Fibroblast of lung (primary cell): ENCODE measurements at regions not wholly inside any gene's neighbourhood (a gene's known extent, or its start where the extent isn't known, plus 50 kb on each side); places are given as distances from the start of the nearest gene placed in this dataset.

Experiments
- DNase-seq, 2 donors: peaks; one replicate each; pipeline versions ENCODE4 v3.0.0 to v3.0.0-alpha.2; 2010; ENCODE audit warnings: low read depth in 2 of 2
- H2AFZ ChIP-seq: 2 replicates; pipeline ENCODE4 v1.5.1; 2012; ENCODE audit warnings: low read length, control low read depth, inconsistent platforms
- H3K27ac ChIP-seq: 2 replicates; pipeline ENCODE4 v1.5.1; 2011; ENCODE audit warnings: low read length, control low read depth; ENCODE audit not compliant: insufficient read depth
- H3K27me3 ChIP-seq: 2 replicates; pipeline ENCODE4 v1.5.1; 2011; ENCODE audit warnings: mild to moderate bottlenecking, low read length; ENCODE audit not compliant: control insufficient read depth, insufficient read depth
- H3K36me3 ChIP-seq: 2 replicates; pipeline ENCODE4 v1.5.1; 2011; ENCODE audit warnings: low read length; ENCODE audit not compliant: control insufficient read depth, insufficient read depth
- H3K4me1 ChIP-seq: 2 replicates; pipeline ENCODE4 v1.5.1; 2011; ENCODE audit warnings: low read length; ENCODE audit not compliant: control insufficient read depth, insufficient read depth; ENCODE audit errors: extremely low read depth
- H3K4me2 ChIP-seq: 2 replicates; pipeline ENCODE4 v1.5.1; 2011; ENCODE audit warnings: low read length, control low read depth; ENCODE audit not compliant: insufficient read depth; ENCODE audit errors: extremely low read depth
- H3K4me3 ChIP-seq, 4 experiments: fragments of 200-600 bp in 1 of 4; sonication (generic) in 1 of 4; replicated peaks in 1 of 4; 2 replicates each; pipeline ENCODE4 v1.5.1; 2011 to 2016; ENCODE audit warnings: low read length in 4 of 4, low read depth in 3 of 4, mild to moderate bottlenecking in 3 of 4, control low read depth in 2 of 4, inconsistent platforms in 1 of 4, mixed read lengths in 1 of 4; ENCODE audit not compliant: insufficient read depth in 1 of 4; ENCODE audit errors: control extremely low read depth in 1 of 4
- H3K79me2 ChIP-seq: 2 replicates; pipeline ENCODE4 v1.5.1; 2012; ENCODE audit warnings: mild to moderate bottlenecking, low read length, inconsistent platforms; ENCODE audit not compliant: control insufficient read depth, insufficient read depth
- H3K9ac ChIP-seq: 2 replicates; pipeline ENCODE4 v1.5.1; 2011; ENCODE audit warnings: mild to moderate bottlenecking, low read length, control low read depth; ENCODE audit not compliant: insufficient read depth
- H3K9me3 ChIP-seq: 2 replicates; pipeline ENCODE4 v1.5.1; 2012; ENCODE audit warnings: low read depth, low read length; ENCODE audit not compliant: control insufficient read depth, insufficient read depth
- H4K20me1 ChIP-seq: 2 replicates; pipeline ENCODE4 v1.5.1; 2011; ENCODE audit warnings: low read length; ENCODE audit not compliant: control insufficient read depth, insufficient read depth; ENCODE audit errors: extremely low read depth
- EZH2 ChIP-seq: IDR thresholded peaks from 2 replicates; pipeline ENCODE4 v1.5.1; 2012; ENCODE audit warnings: low read length, control low read depth, mild to moderate bottlenecking; ENCODE audit errors: missing control alignments
- TF ChIP-seq, protein P1 (sequence below), 2 donors: IDR thresholded peaks in 1 of 2; conservative IDR thresholded peaks in 1 of 2; 1 replicate in 1 of 2; 2 replicates in 1 of 2; pipeline ENCODE4 v1.5.1; 2011 to 2012; ENCODE audit warnings: low read length in 2 of 2, control low read depth in 1 of 2, inconsistent platforms in 1 of 2, low read depth in 1 of 2, mild to moderate bottlenecking in 1 of 2

DNA sequence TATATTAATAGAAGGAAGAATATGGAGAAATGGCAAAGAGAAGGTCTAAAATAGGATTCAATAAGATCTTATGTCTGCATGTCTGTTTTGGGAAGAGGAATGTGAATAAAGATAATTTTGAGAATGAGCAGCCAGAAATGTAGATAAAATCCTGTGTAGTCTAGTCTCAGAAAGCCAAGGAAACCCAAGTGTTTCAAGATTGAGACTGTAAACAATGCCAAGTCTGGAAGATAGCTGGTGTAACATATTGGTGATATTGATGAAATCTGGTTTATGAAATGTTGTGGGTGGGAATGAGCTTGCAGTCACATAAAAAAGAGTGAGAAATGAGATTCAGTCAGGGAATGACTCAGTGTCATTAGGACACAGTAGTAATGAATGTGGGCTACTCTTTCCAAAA is 1180.3 kb upstream of the PCDH20 start:
- H3K9me3 ChIP-seq: no peaks in the 10 kb centered on the region
- peak; percentile 3 to 37 for DNase-seq
- H3K9ac ChIP-seq: no peak overlapping the region
- no peak overlapping the region for H3K4me3 ChIP-seq
- TF ChIP-seq, protein P1, sequence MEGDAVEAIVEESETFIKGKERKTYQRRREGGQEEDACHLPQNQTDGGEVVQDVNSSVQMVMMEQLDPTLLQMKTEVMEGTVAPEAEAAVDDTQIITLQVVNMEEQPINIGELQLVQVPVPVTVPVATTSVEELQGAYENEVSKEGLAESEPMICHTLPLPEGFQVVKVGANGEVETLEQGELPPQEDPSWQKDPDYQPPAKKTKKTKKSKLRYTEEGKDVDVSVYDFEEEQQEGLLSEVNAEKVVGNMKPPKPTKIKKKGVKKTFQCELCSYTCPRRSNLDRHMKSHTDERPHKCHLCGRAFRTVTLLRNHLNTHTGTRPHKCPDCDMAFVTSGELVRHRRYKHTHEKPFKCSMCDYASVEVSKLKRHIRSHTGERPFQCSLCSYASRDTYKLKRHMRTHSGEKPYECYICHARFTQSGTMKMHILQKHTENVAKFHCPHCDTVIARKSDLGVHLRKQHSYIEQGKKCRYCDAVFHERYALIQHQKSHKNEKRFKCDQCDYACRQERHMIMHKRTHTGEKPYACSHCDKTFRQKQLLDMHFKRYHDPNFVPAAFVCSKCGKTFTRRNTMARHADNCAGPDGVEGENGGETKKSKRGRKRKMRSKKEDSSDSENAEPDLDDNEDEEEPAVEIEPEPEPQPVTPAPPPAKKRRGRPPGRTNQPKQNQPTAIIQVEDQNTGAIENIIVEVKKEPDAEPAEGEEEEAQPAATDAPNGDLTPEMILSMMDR (conservative IDR thresholded peaks at IDR 0.05 in 1 of 2, IDR thresholded peaks at IDR 0.05 in 1 of 2; ENCODE audit: low read depth in 1 of 2, low read length in 2 of 2): no peak
- TF ChIP-seq EZH2: no peak
- H2AFZ ChIP-seq: no peak overlapping the region
- no peaks in the 10 kb centered on the region for H3K4me1 ChIP-seq
- H3K79me2 ChIP-seq: no peaks in the 10 kb centered on the region
- no peaks in the 10 kb centered on the region for H3K36me3 ChIP-seq
- H4K20me1 ChIP-seq: no peaks in the 10 kb centered on the region
- H3K27ac ChIP-seq: no peak overlapping the region
- no peak overlapping the region for H3K4me2 ChIP-seq
- no peaks in the 10 kb centered on the region for H3K27me3 ChIP-seq

DNA sequence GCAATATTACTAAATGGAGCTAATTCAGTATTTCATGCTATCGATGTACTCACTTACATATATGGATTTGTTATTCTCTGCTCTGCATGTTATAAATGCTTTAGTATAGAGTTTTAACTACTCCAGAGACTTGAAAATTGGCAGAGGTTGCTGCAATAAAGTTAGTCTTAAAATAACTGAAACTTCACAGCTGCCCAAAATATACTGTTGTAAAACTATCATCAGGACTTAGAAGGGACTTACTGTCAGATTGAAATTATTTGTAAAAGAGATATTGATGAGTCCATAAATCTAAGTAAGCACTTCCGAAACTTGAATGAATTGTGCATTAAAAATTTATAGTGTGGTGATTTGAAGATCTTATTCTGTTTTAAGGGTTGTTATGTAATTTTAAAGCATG is 1178.2 kb upstream of the PCDH20 start:
- no peaks in the 10 kb centered on the region for H3K79me2 ChIP-seq
- no peaks in the 10 kb centered on the region for H3K4me1 ChIP-seq
- no peak overlapping the region for H3K4me3 ChIP-seq
- no peak for DNase-seq
- H3K9me3 ChIP-seq: no peaks in the 10 kb centered on the region
- no peak overlapping the region for H3K27ac ChIP-seq
- no peak overlapping the region for H3K4me2 ChIP-seq
- TF ChIP-seq, protein P1 (conservative IDR thresholded peaks at IDR 0.05 in 1 of 2, IDR thresholded peaks at IDR 0.05 in 1 of 2; ENCODE audit: low read depth in 1 of 2, low read length in 2 of 2): no peak
- no peak for TF ChIP-seq EZH2
- no peak overlapping the region for H3K9ac ChIP-seq
- no peaks in the 10 kb centered on the region for H4K20me1 ChIP-seq
- H3K36me3 ChIP-seq: no peaks in the 10 kb centered on the region
- H3K27me3 ChIP-seq: no peaks in the 10 kb centered on the region
- no peak overlapping the region for H2AFZ ChIP-seq

DNA sequence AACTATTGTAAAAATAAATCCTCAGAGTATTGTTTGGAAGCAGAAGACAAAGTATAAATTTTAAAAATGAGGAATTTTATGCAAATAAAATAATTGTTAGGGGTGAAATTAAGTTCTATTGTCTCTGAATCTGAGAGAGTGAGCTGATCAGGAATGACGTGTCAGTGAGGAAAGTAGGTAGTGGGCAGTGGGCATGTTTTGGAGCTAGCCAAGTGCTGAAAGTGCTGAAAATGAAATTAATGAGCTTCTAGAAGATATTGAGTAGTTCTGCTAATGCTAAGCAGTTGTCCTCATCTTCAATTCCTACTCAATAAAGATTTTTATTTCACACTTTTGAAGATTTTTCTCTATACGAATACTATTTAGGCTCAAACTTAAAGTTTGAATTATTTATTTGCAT is 1167.8 kb upstream of the PCDH20 start:
- TF ChIP-seq, protein P1 (conservative IDR thresholded peaks at IDR 0.05 in 1 of 2, IDR thresholded peaks at IDR 0.05 in 1 of 2; ENCODE audit: low read depth in 1 of 2, low read length in 2 of 2): no peak
- no peak for TF ChIP-seq EZH2

More for the DNA sequence above, 1167.8 kb upstream of the PCDH20 start:
- H3K36me3 ChIP-seq: no peaks in the 10 kb centered on the region
- H3K9me3 ChIP-seq: no peaks in the 10 kb centered on the region
- no peaks in the 10 kb centered on the region for H3K4me1 ChIP-seq
- no peak overlapping the region for H3K9ac ChIP-seq
- H2AFZ ChIP-seq: no peak overlapping the region
- no peaks in the 10 kb centered on the region for H4K20me1 ChIP-seq
- no peak overlapping the region for H3K4me2 ChIP-seq
- no peak overlapping the region for H3K27ac ChIP-seq
- no peaks in the 10 kb centered on the region for H3K79me2 ChIP-seq
- H3K27me3 ChIP-seq: no peaks in the 10 kb centered on the region
- no peak overlapping the region for H3K4me3 ChIP-seq
- no peak for DNase-seq
